Ovary (tissue), 7 donors: ENCODE measurements at regions not wholly inside any gene's neighbourhood (a gene's known extent, or its start where the extent isn't known, plus 50 kb on each side); places are given as distances from the start of the nearest gene placed in this dataset.

ENCODE experiments used
- DNase-seq, 5 donors: peaks; one replicate each; pipeline ENCODE4 v3.0.0-alpha.2; 2019 to 2020
- H3K27ac ChIP-seq, 2 donors: fragments of 200-600 bp; one replicate each; pipeline versions ENCODE4 v1.5.1 to v1.8.0; 2019 to 2022
- H3K27me3 ChIP-seq: fragments of 200-600 bp; one replicate; pipeline ENCODE4 v1.8.0; 2022
- H3K36me3 ChIP-seq: fragments of 200-600 bp; sonication (generic); one replicate; pipeline ENCODE4 v1.5.1; 2019
- H3K4me1 ChIP-seq: one replicate; pipeline ENCODE4 v1.8.1; 2013; ENCODE audit warnings: mild to moderate bottlenecking, moderate library complexity; ENCODE audit not compliant: insufficient read depth
- H3K4me3 ChIP-seq: fragments of 200-600 bp; sonication (generic); one replicate; pipeline ENCODE4 v1.5.1; 2017
- H3K9me3 ChIP-seq, 2 donors: fragments of 200-600 bp in 1 of 2; sonication (generic) in 1 of 2; one replicate each; pipeline versions ENCODE4 v1.5.1 to v1.8.1; 2013 to 2019; ENCODE audit warnings: mild to moderate bottlenecking in 1 of 2, moderate library complexity in 1 of 2
- CTCF ChIP-seq, 3 donors: fragments of 450-650 bp in 2 of 3; fragments of 200-600 bp in 1 of 3; IDR thresholded peaks; one replicate each; pipeline versions ENCODE4 v1.5.1 to v1.8.0; 2016 to 2022; ENCODE audit warnings: antibody characterized with exemption in 3 of 3, mild to moderate bottlenecking in 1 of 3
- EP300 ChIP-seq: sonication (generic); formaldehyde crosslinking; IDR thresholded peaks from one replicate; pipeline ENCODE4 v1.6.1; 2017; ENCODE audit warnings: antibody characterized with exemption
- POLR2A ChIP-seq: fragments of 450-650 bp; IDR thresholded peaks from one replicate; pipeline ENCODE4 v1.6.1; 2017; ENCODE audit warnings: antibody characterized with exemption, mild to moderate bottlenecking, moderate library complexity
- WGBS, 3 donors: extraction: QIAGEN DNeasy Blood & Tissue Kit in 1 of 3; methylation state at CpG; one replicate each; pipeline versions ENCODE4 v1.1.5 to v1.1.7; 2013 to 2017; 5-methylcytosine and 5-hydroxymethylcytosine counted together
- intact Hi-C, 4 donors: fragments of 100-400 bp; cut with DNase I; formaldehyde crosslinking; loops; one replicate each; pipeline versions ENCODE4 v1.11.0 to v1.15.1; 2022 to 2023
- donor health status: DM: no; HTN: no; CAD: no; lungs with moderate emphysema.
- donor health status: DM: no; HTN: no; CAD: no.
- donor health status: Bipolar disorder and iron deficiency.
- donor health status: DM: no; HTN: no; CAD: no.
- donor health status: DM: yes; HTN: yes; CAD: no.

- Histone ChIP-seq H3K4me1 (no peaks in the 10 kb centered on the region), H3K4me3 (no peak overlapping the region), H3K9me3 (no peaks in the 10 kb centered on the region), H3K27me3 (no peaks in the 10 kb centered on the region), H3K36me3 (no peaks in the 10 kb centered on the region), H3K27ac (no peak overlapping the region)
- TF ChIP-seq CTCF (IDR thresholded peaks at IDR 0.05) = no peak
- no peak for TF ChIP-seq POLR2A
- no peak for TF ChIP-seq EP300
- no peak for DNase-seq
- 92% methylated on average over 6 of the region's 6 CpGs for WGBS, 3 donors
- intact Hi-C loops = no loop called here
Measured at GRCh38 chr12:58086930-58087329, 145.6 kb downstream of the ATP23 start.

- Histone ChIP-seq H3K27me3 (no peaks in the 10 kb centered on the region), H3K36me3 (no peaks in the 10 kb centered on the region), H3K4me3 (no peak overlapping the region), H3K9me3 (no peaks in the 10 kb centered on the region), H3K27ac (no peak overlapping the region), H3K4me1 (no peaks in the 10 kb centered on the region)
- intact Hi-C loops = no loop called here
- DNase-seq = no peak
- 59 to 74% (median 60%) methylated on average over 11 of the region's 11 CpGs for WGBS, 3 donors
- TF ChIP-seq EP300 (no peak), POLR2A (no peak), CTCF (IDR thresholded peaks at IDR 0.05) (no peak)
Measured at GRCh38 chr12:58087423-58088127, 146.2 kb downstream of the ATP23 start.

- Histone ChIP-seq H3K36me3 (no peaks in the 10 kb centered on the region), H3K27ac (no peak overlapping the region), H3K27me3 (no peaks in the 10 kb centered on the region), H3K4me3 (no peak overlapping the region), H3K9me3 (no peaks in the 10 kb centered on the region), H3K4me1 (no peaks in the 10 kb centered on the region)
- WGBS, 3 donors = 35 to 42% (median 41%) methylated on average over 3 of the region's 3 CpGs
- TF ChIP-seq POLR2A = no peak
- TF ChIP-seq EP300 = no peak
- no peak for TF ChIP-seq CTCF (IDR thresholded peaks at IDR 0.05)
- no peak for DNase-seq
- intact Hi-C loops = no loop called here
Measured at GRCh38 chr12:58089588-58089987, 148.2 kb downstream of the ATP23 start.

GRCh38 chr12:58090685-58091084 is 149.3 kb downstream of the ATP23 start:
- WGBS, 3 donors = 75 to 85% (median 78%) methylated on average over 5 of the region's 5 CpGs

More at GRCh38 chr12:58090685-58091084, 149.3 kb downstream of the ATP23 start:
- DNase-seq = no peak
- H3K27ac ChIP-seq = no peak overlapping the region
- H3K4me3 ChIP-seq = no peak overlapping the region
- H3K9me3 ChIP-seq = no peaks in the 10 kb centered on the region
- no peak for TF ChIP-seq CTCF (IDR thresholded peaks at IDR 0.05)
- TF ChIP-seq EP300 = no peak
- TF ChIP-seq POLR2A = no peak
- intact Hi-C loops = no loop called here
- H3K36me3 ChIP-seq = no peaks in the 10 kb centered on the region
- no peaks in the 10 kb centered on the region for H3K4me1 ChIP-seq
- H3K27me3 ChIP-seq = no peaks in the 10 kb centered on the region
